CD14-positive monocyte (primary cell): ENCODE measurements at regions not wholly inside any gene's neighbourhood (a gene's known extent, or its start where the extent isn't known, plus 50 kb on each side); places are given as distances from the start of the nearest gene placed in this dataset.

Experiments
- DNase-seq, 3 donors: peaks; one replicate each; pipeline ENCODE4 v3.0.0-alpha.2; 2011 to 2022
- H2AFZ ChIP-seq: 2 replicates; pipeline ENCODE4 v1.6.0; 2012; ENCODE audit warnings: mild to moderate bottlenecking, low read depth, low read length, inconsistent platforms; ENCODE audit not compliant: insufficient read depth, poor library complexity, severe bottlenecking
- H3K27ac ChIP-seq, 2 donors: 1 replicate in 1 of 2; 2 replicates in 1 of 2; pipeline ENCODE4 v1.5.1; 2012 to 2013; ENCODE audit warnings: low read length in 2 of 2, control low read depth in 1 of 2, inconsistent platforms in 1 of 2, low read depth in 1 of 2, mild to moderate bottlenecking in 1 of 2
- H3K27me3 ChIP-seq, 2 donors: one replicate each; pipeline versions ENCODE4 v1.6.0 to v1.6.1; 2011 to 2013; ENCODE audit warnings: low read length in 2 of 2; ENCODE audit not compliant: control insufficient read depth in 2 of 2, insufficient read depth in 2 of 2
- H3K36me3 ChIP-seq, 2 donors: replicated peaks in 1 of 2; 1 replicate in 1 of 2; 2 replicates in 1 of 2; pipeline versions ENCODE4 v1.5.1 to v1.6.1; 2012 to 2013; ENCODE audit warnings: low read length in 2 of 2, control low read depth in 1 of 2, inconsistent platforms in 1 of 2, mild to moderate bottlenecking in 1 of 2; ENCODE audit not compliant: insufficient read depth in 2 of 2, control insufficient read depth in 1 of 2
- H3K4me1 ChIP-seq, 2 donors: 1 replicate in 1 of 2; 2 replicates in 1 of 2; pipeline versions ENCODE4 v1.5.1 to v1.6.1; 2012 to 2013; ENCODE audit warnings: low read length in 2 of 2, control low read depth in 1 of 2, inconsistent platforms in 1 of 2, mild to moderate bottlenecking in 1 of 2, moderate library complexity in 1 of 2; ENCODE audit not compliant: insufficient read depth in 2 of 2, control insufficient read depth in 1 of 2
- H3K4me2 ChIP-seq: replicated peaks from 2 replicates; pipeline ENCODE3; 2012; ENCODE audit warnings: low read length, moderate library complexity, mild to moderate bottlenecking; ENCODE audit not compliant: poor library complexity, severe bottlenecking; ENCODE audit errors: extremely low read depth
- H3K4me3 ChIP-seq, 3 experiments: fragments of 200-600 bp in 1 of 3; sonication (generic) in 1 of 3; replicated peaks in 1 of 3; 1 replicate in 2 of 3; 2 replicates in 1 of 3; pipeline ENCODE4 v1.5.1; 2011 to 2013; ENCODE audit warnings: low read length in 3 of 3, mild to moderate bottlenecking in 3 of 3, control low read depth in 2 of 3, low read depth in 2 of 3, inconsistent platforms in 1 of 3, moderate library complexity in 1 of 3
- H3K79me2 ChIP-seq: 2 replicates; pipeline ENCODE4 v1.6.0; 2012; ENCODE audit warnings: mild to moderate bottlenecking, control low read depth, inconsistent platforms, low read length, moderate library complexity; ENCODE audit not compliant: insufficient read depth
- H3K9ac ChIP-seq: 2 replicates; pipeline ENCODE4 v1.6.0; 2017; ENCODE audit warnings: low read length, mild to moderate bottlenecking; ENCODE audit not compliant: insufficient read depth, poor library complexity, severe bottlenecking
- H3K9me3 ChIP-seq, 2 donors: replicated peaks in 1 of 2; 1 replicate in 1 of 2; 2 replicates in 1 of 2; pipeline versions ENCODE4 v1.5.1 to v1.6.1; 2012 to 2013; ENCODE audit warnings: low read length in 2 of 2, control low read depth in 1 of 2; ENCODE audit not compliant: control insufficient read depth in 1 of 2, insufficient read depth in 1 of 2
- H4K20me1 ChIP-seq: 2 replicates; pipeline ENCODE4 v1.6.0; 2012; ENCODE audit warnings: mild to moderate bottlenecking, low read length, control low read depth, moderate library complexity; ENCODE audit not compliant: insufficient read depth
- H3K27ac Mint-ChIP-seq, 7 donors: one replicate each; pipeline ENCODE4 v1.8.0; 2020; ENCODE audit warnings: mild to moderate bottlenecking in 7 of 7, mixed read lengths in 7 of 7, moderate library complexity in 6 of 7, inconsistent platforms in 2 of 7
- H3K27me3 Mint-ChIP-seq, 3 donors: one replicate each; pipeline ENCODE4 v1.8.0; 2021 to 2022; ENCODE audit warnings: low read depth in 3 of 3, mild to moderate bottlenecking in 3 of 3, mixed read lengths in 3 of 3, moderate library complexity in 3 of 3, inconsistent platforms in 1 of 3
- H3K36me3 Mint-ChIP-seq, 2 donors: one replicate each; pipeline ENCODE4 v1.8.0; 2020; ENCODE audit warnings: mixed read lengths in 2 of 2, inconsistent platforms in 1 of 2, mild to moderate bottlenecking in 1 of 2
- H3K4me1 Mint-ChIP-seq: one replicate; pipeline ENCODE4 v1.8.0; 2020; ENCODE audit warnings: mild to moderate bottlenecking, mixed read lengths
- H3K4me3 Mint-ChIP-seq, 2 donors: one replicate each; pipeline ENCODE4 v1.8.0; 2020; ENCODE audit warnings: mild to moderate bottlenecking in 2 of 2, mixed read lengths in 2 of 2, moderate library complexity in 1 of 2
- H3K9me3 Mint-ChIP-seq, 7 donors: one replicate each; pipeline ENCODE4 v1.8.0; 2020 to 2022; ENCODE audit warnings: mixed read lengths in 7 of 7, mild to moderate bottlenecking in 6 of 7, moderate library complexity in 6 of 7, inconsistent platforms in 2 of 7
- CTCF ChIP-seq: fragments of 200-600 bp; IDR thresholded peaks from one replicate; pipeline ENCODE4 v1.8.0; 2022; ENCODE audit warnings: antibody characterized with exemption, mild to moderate bottlenecking
- WGBS: methylation state at CpG from one replicate; pipeline ENCODE4 v1.1.5; 2013; ENCODE audit warnings: missing lambda C conversion rate; ENCODE audit not compliant: insufficient coverage; 5-methylcytosine and 5-hydroxymethylcytosine counted together
- intact Hi-C, 2 donors: fragments of 100-400 bp; cut with micrococcal nuclease; formaldehyde crosslinking; loops; one replicate each; pipeline versions ENCODE4 v1.15.0 to v1.15.1; 2023

- H2AFZ ChIP-seq: no peak overlapping the region
- no peaks in the 10 kb centered on the region for H3K4me1 Mint-ChIP-seq
- H3K27me3 ChIP-seq: no peaks in the 10 kb centered on the region
- intact Hi-C loops: no loop called here
- no peak overlapping the region for H3K27ac Mint-ChIP-seq
- H3K27ac ChIP-seq: no peak overlapping the region
- H4K20me1 ChIP-seq: no peaks in the 10 kb centered on the region
- H3K9me3 ChIP-seq: no peaks in the 10 kb centered on the region
- TF ChIP-seq CTCF: no peak
- H3K4me1 ChIP-seq: no peaks in the 10 kb centered on the region
- no peak overlapping the region for H3K4me3 ChIP-seq
- no peak overlapping the region for H3K4me2 ChIP-seq
- H3K36me3 ChIP-seq: no peaks in the 10 kb centered on the region
- H3K79me2 ChIP-seq: no peaks in the 10 kb centered on the region
- no peak overlapping the region for H3K4me3 Mint-ChIP-seq
- WGBS: no CpG with 5 or more reads among the region's 1 CpG
- peaks cover 0 to 4% (median 2%) of the 10 kb centered on the region in 3 donors for H3K27me3 Mint-ChIP-seq
- no peaks in the 10 kb centered on the region for H3K36me3 Mint-ChIP-seq
- H3K9me3 Mint-ChIP-seq: peaks cover 0 to 8% (median 3%) of the 10 kb centered on the region in 7 donors
- H3K9ac ChIP-seq: no peak overlapping the region
- no peak for DNase-seq
Observed at GRCh38 chr4:156103311-156103710, 149.6 kb upstream of the CTSO start.

- Mint-ChIP-seq H3K4me1 (no peaks in the 10 kb centered on the region), H3K27me3 (peaks cover 0 to 6% (median 2%) of the 10 kb centered on the region in 3 donors), H3K9me3 (peaks cover 0 to 2% (median 0%) of the 10 kb centered on the region in 7 donors), H3K27ac (no peak overlapping the region), H3K36me3 (no peaks in the 10 kb centered on the region), H3K4me3 (no peak overlapping the region)
- intact Hi-C loops: no loop called here
- Histone ChIP-seq H3K27me3 (no peaks in the 10 kb centered on the region), H4K20me1 (no peaks in the 10 kb centered on the region), H3K9me3 (no peaks in the 10 kb centered on the region), H3K27ac (no peak overlapping the region), H3K9ac (no peak overlapping the region), H2AFZ (no peak overlapping the region), H3K4me2 (no peak overlapping the region), H3K4me1 (no peaks in the 10 kb centered on the region), H3K4me3 (no peak overlapping the region), H3K79me2 (no peaks in the 10 kb centered on the region), H3K36me3 (no peaks in the 10 kb centered on the region)
- no peak for TF ChIP-seq CTCF
- DNase-seq: no peak
Observed at GRCh38 chr4:156102411-156102810, 148.7 kb upstream of the CTSO start.
